ENCODE measurements at regions not wholly inside any gene's neighbourhood (a gene's known extent, or its start where the extent isn't known, plus 50 kb on each side); places are given as distances from the start of the nearest gene placed in this dataset.

DNA sequence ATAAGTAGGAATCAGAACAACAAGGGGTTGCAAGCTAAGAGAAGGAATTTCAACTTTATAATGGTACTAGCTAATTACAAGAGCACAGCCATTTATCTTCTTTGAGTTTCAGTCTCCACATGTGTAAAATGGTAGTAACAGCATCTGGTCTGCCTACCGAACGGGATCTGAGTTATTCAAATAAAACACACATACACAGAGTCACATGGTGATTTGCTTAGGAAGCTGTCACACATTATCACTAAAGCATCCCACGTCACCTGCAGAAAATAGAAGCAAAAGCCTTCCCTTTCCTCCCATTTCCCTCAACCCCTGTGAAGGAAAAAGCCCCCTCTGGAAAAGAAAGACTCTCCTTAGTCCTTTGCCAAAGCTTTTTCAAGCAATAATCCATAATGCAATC is 389.7 kb downstream of the OMA1 start:
- no peak for DNase-seq (ENCODE audit: low spot score)
- H3K27me3 Mint-ChIP-seq (ENCODE audit: low read depth) = peaks cover 10% of the 10 kb centered on the region
- no peak overlapping the region for H3K4me3 Mint-ChIP-seq (ENCODE audit: unreplicated experiment)
- no peaks in the 10 kb centered on the region for H3K36me3 Mint-ChIP-seq (ENCODE audit: low read depth)
- H3K4me1 Mint-ChIP-seq (ENCODE audit: low read depth) = no peaks in the 10 kb centered on the region
- H3K9me3 Mint-ChIP-seq (ENCODE audit: low read depth) = peaks cover 2% of the 10 kb centered on the region
- TF ChIP-seq CTCF (IDR thresholded peaks at IDR 0.05) = no peak
- no peak overlapping the region for H3K27ac Mint-ChIP-seq (ENCODE audit: unreplicated experiment)

GRCh38 chr1:58156124-58156468 is 390.4 kb downstream of the OMA1 start:
- Mint-ChIP-seq H3K27ac (ENCODE audit: unreplicated experiment) (no peak overlapping the region), H3K36me3 (ENCODE audit: low read depth) (no peaks in the 10 kb centered on the region), H3K27me3 (ENCODE audit: low read depth) (peaks cover 8% of the 10 kb centered on the region), H3K9me3 (ENCODE audit: low read depth) (peaks cover 2% of the 10 kb centered on the region), H3K4me1 (ENCODE audit: low read depth) (no peaks in the 10 kb centered on the region), H3K4me3 (ENCODE audit: unreplicated experiment) (no peak overlapping the region)
- TF ChIP-seq CTCF (IDR thresholded peaks at IDR 0.05) = no peak
- DNase-seq (ENCODE audit: low spot score) = no peak

GRCh38 chr1:58155418-58156123 is 391.0 kb downstream of the OMA1 start:
- Mint-ChIP-seq H3K4me3 (ENCODE audit: unreplicated experiment) (no peak overlapping the region), H3K9me3 (ENCODE audit: low read depth) (peaks cover 2% of the 10 kb centered on the region), H3K27ac (ENCODE audit: unreplicated experiment) (no peak overlapping the region), H3K4me1 (ENCODE audit: low read depth) (no peaks in the 10 kb centered on the region), H3K27me3 (ENCODE audit: low read depth) (peaks cover 8% of the 10 kb centered on the region), H3K36me3 (ENCODE audit: low read depth) (no peaks in the 10 kb centered on the region)
- TF ChIP-seq CTCF (IDR thresholded peaks at IDR 0.05) = peak; percentile 40
- no peak for DNase-seq (ENCODE audit: low spot score)

DNA sequence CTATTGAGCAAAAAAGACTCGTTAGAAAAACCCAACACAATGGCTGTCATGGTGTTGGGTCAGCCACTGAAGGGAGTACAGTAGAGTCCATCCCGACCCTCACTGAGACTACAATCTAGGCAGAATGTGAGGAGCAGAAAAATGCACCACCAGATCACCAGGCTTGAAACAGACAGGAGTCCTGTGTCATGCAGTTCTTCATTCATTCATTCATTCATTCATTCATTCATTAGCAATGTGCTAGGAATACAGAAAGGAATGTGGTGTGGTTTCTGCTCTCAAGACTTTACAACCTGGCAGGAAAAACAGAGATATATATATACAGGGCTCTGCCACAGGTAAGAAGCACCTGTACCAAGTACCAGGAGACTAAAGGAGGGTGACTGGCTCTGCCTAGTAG is 392.3 kb downstream of the OMA1 start:
- TF ChIP-seq CTCF (IDR thresholded peaks at IDR 0.05) = no peak
- H3K27me3 Mint-ChIP-seq (ENCODE audit: low read depth) = peaks cover 6% of the 10 kb centered on the region
- no peaks in the 10 kb centered on the region for H3K4me1 Mint-ChIP-seq (ENCODE audit: low read depth)

GRCh38 chr1:58152697-58153096 is 393.8 kb downstream of the OMA1 start:
- H3K4me1 Mint-ChIP-seq (ENCODE audit: low read depth) = no peaks in the 10 kb centered on the region
- H3K27me3 Mint-ChIP-seq (ENCODE audit: low read depth) = peaks cover 6% of the 10 kb centered on the region
- no peak for TF ChIP-seq CTCF (IDR thresholded peaks at IDR 0.05)
- peaks cover 2% of the 10 kb centered on the region for H3K9me3 Mint-ChIP-seq (ENCODE audit: low read depth)
- no peak for DNase-seq (ENCODE audit: low spot score)
- H3K4me3 Mint-ChIP-seq (ENCODE audit: unreplicated experiment) = no peak overlapping the region
- H3K36me3 Mint-ChIP-seq (ENCODE audit: low read depth) = no peaks in the 10 kb centered on the region
- no peak overlapping the region for H3K27ac Mint-ChIP-seq (ENCODE audit: unreplicated experiment)

More for the DNA sequence above, 392.3 kb downstream of the OMA1 start:
- no peak overlapping the region for H3K4me3 Mint-ChIP-seq (ENCODE audit: unreplicated experiment)
- no peaks in the 10 kb centered on the region for H3K36me3 Mint-ChIP-seq (ENCODE audit: low read depth)
- no peak for DNase-seq (ENCODE audit: low spot score)
- peaks cover 2% of the 10 kb centered on the region for H3K9me3 Mint-ChIP-seq (ENCODE audit: low read depth)
- no peak overlapping the region for H3K27ac Mint-ChIP-seq (ENCODE audit: unreplicated experiment)

Data from chondrocyte (in vitro differentiated cells).